ENCODE measurements at regions not wholly inside any gene's neighbourhood (a gene's known extent, or its start where the extent isn't known, plus 50 kb on each side); places are given as distances from the start of the nearest gene placed in this dataset.

- Histone ChIP-seq H3K79me2 (ENCODE audit: insufficient read depth, low read length) (no peaks in the 10 kb centered on the region), H3K4me3 (ENCODE audit: low read depth in 1 of 2, low read length in 2 of 2) (no peak overlapping the region), H3K36me3 (ENCODE audit: insufficient read depth, low read length) (no peaks in the 10 kb centered on the region), H3K9ac (ENCODE audit: low read depth, low read length) (no peak overlapping the region), H2AFZ (ENCODE audit: low read depth, low read length) (no peak overlapping the region), H3K9me3 (ENCODE audit: insufficient read depth, low read length, severe bottlenecking) (no peaks in the 10 kb centered on the region), H3K4me2 (ENCODE audit: insufficient read depth, low read length) (no peak overlapping the region), H3K4me1 (ENCODE audit: insufficient read depth, low read length) (no peaks in the 10 kb centered on the region), H4K20me1 (ENCODE audit: insufficient read depth, low read length) (no peaks in the 10 kb centered on the region), H3K27me3 (ENCODE audit: insufficient read depth, low read length, poor library complexity) (peaks cover 2% of the 10 kb centered on the region), H3K27ac (ENCODE audit: low read length) (no peak overlapping the region)
- TF ChIP-seq CTCF (IDR thresholded peaks at IDR 0.05; ENCODE audit: borderline replicate concordance, extremely low read depth, low read length, poor library complexity, severe bottlenecking) (no peak), EZH2 (IDR thresholded peaks at IDR 0.05; ENCODE audit: borderline replicate concordance, low read depth, low read length, severe bottlenecking) (no peak)
- ATAC-seq (ENCODE audit: insufficient read depth, low read depth) (no peak), DNase-seq (no peak)
Measured at GRCh38 chr18:22816266-22817176, 116.6 kb upstream of the RBBP8 start.

- Histone ChIP-seq H3K9ac (ENCODE audit: low read depth, low read length) (no peak overlapping the region), H3K9me3 (ENCODE audit: insufficient read depth, low read length, severe bottlenecking) (no peaks in the 10 kb centered on the region), H3K27me3 (ENCODE audit: insufficient read depth, low read length, poor library complexity) (peaks cover 7% of the 10 kb centered on the region), H3K4me2 (ENCODE audit: insufficient read depth, low read length) (no peak overlapping the region), H3K27ac (ENCODE audit: low read length) (no peak overlapping the region), H3K36me3 (ENCODE audit: insufficient read depth, low read length) (no peaks in the 10 kb centered on the region), H4K20me1 (ENCODE audit: insufficient read depth, low read length) (no peaks in the 10 kb centered on the region), H3K4me1 (ENCODE audit: insufficient read depth, low read length) (no peaks in the 10 kb centered on the region), H3K4me3 (ENCODE audit: low read depth in 1 of 2, low read length in 2 of 2) (no peak overlapping the region), H2AFZ (ENCODE audit: low read depth, low read length) (no peak overlapping the region), H3K79me2 (ENCODE audit: insufficient read depth, low read length) (no peaks in the 10 kb centered on the region)
- no peak for DNase-seq
- ATAC-seq (ENCODE audit: insufficient read depth, low read depth), result no peak
- no peak for TF ChIP-seq EZH2 (IDR thresholded peaks at IDR 0.05; ENCODE audit: borderline replicate concordance, low read depth, low read length, severe bottlenecking)
- TF ChIP-seq CTCF (IDR thresholded peaks at IDR 0.05; ENCODE audit: borderline replicate concordance, extremely low read depth, low read length, poor library complexity, severe bottlenecking), result no peak
Measured at GRCh38 chr18:22817844-22818243, 115.3 kb upstream of the RBBP8 start.

GRCh38 chr18:22822024-22822423, 111.1 kb upstream of the RBBP8 start:
- DNase-seq (no peak), ATAC-seq (ENCODE audit: insufficient read depth, low read depth) (no peak)
- TF ChIP-seq CTCF (IDR thresholded peaks at IDR 0.05; ENCODE audit: borderline replicate concordance, extremely low read depth, low read length, poor library complexity, severe bottlenecking) (no peak), EZH2 (IDR thresholded peaks at IDR 0.05; ENCODE audit: borderline replicate concordance, low read depth, low read length, severe bottlenecking) (no peak)
- no peak overlapping the region for H3K27ac ChIP-seq (ENCODE audit: low read length)
- no peaks in the 10 kb centered on the region for H3K4me1 ChIP-seq (ENCODE audit: insufficient read depth, low read length)
- H3K36me3 ChIP-seq (ENCODE audit: insufficient read depth, low read length), result no peaks in the 10 kb centered on the region
- H3K9ac ChIP-seq (ENCODE audit: low read depth, low read length), result no peak overlapping the region
- H3K4me3 ChIP-seq (ENCODE audit: low read depth in 1 of 2, low read length in 2 of 2), result no peak overlapping the region
- no peaks in the 10 kb centered on the region for H4K20me1 ChIP-seq (ENCODE audit: insufficient read depth, low read length)
- H3K9me3 ChIP-seq (ENCODE audit: insufficient read depth, low read length, severe bottlenecking), result no peaks in the 10 kb centered on the region
- H3K79me2 ChIP-seq (ENCODE audit: insufficient read depth, low read length), result no peaks in the 10 kb centered on the region
- H2AFZ ChIP-seq (ENCODE audit: low read depth, low read length), result no peak overlapping the region
- H3K27me3 ChIP-seq (ENCODE audit: insufficient read depth, low read length, poor library complexity), result peaks cover 12% of the 10 kb centered on the region
- no peak overlapping the region for H3K4me2 ChIP-seq (ENCODE audit: insufficient read depth, low read length)

All from DND-41 (cell line).